Neural crest cell (in vitro differentiated cells): ENCODE measurements at regions not wholly inside any gene's neighbourhood (a gene's known extent, or its start where the extent isn't known, plus 50 kb on each side); places are given as distances from the start of the nearest gene placed in this dataset.

Experiments used
- DNase-seq: peaks from one replicate; pipeline ENCODE4 v3.0.0; 2021; ENCODE audit warnings: low read depth, mixed read lengths, low spot score
- H3K27ac Mint-ChIP-seq: one replicate; pipeline ENCODE4 v1.8.0; 2021; ENCODE audit warnings: mild to moderate bottlenecking, mixed read lengths; ENCODE audit not compliant: unreplicated experiment
- H3K27me3 Mint-ChIP-seq: 2 replicates; pipeline ENCODE4 v1.8.0; 2021; ENCODE audit warnings: low read depth, mild to moderate bottlenecking, mixed read lengths
- H3K36me3 Mint-ChIP-seq: 2 replicates; pipeline ENCODE4 v1.8.0; 2021; ENCODE audit warnings: low read depth, mild to moderate bottlenecking, mixed read lengths
- H3K4me1 Mint-ChIP-seq: 2 replicates; pipeline ENCODE4 v1.8.0; 2021; ENCODE audit warnings: mixed read lengths
- H3K4me3 Mint-ChIP-seq: one replicate; pipeline ENCODE4 v1.8.0; 2021; ENCODE audit warnings: mild to moderate bottlenecking, mixed read lengths
- H3K9me3 Mint-ChIP-seq: 2 replicates; pipeline ENCODE4 v1.8.0; 2021; ENCODE audit warnings: mixed read lengths
- CTCF ChIP-seq: fragments of 200-600 bp; sonication (generic); conservative IDR thresholded peaks from 2 replicates; pipeline ENCODE4 v1.5.0; 2021; ENCODE audit warnings: antibody characterized with exemption, mild to moderate bottlenecking

DNA sequence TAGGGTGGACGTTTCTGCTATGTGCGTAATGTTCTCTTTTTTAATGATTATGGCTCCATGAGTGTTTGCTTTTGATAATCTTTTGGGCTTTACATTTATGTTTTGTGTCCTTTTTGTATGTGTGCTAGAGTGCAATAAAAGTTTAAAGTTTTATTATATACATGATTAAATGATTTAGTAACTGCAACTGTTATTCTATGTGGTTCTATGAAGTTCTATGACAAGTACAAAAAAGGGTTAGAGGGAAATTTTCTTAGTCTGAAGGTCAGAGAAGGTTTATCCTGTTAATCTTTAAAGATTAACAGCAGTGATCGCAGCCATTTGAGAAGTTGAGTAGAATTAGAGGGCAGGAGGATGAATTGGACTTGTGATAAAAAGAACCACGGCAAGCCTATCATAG lies 386.4 kb upstream of the CHRM3 start:
- H3K4me1 Mint-ChIP-seq = no peaks in the 10 kb centered on the region
- H3K27ac Mint-ChIP-seq = no peak overlapping the region
- no peaks in the 10 kb centered on the region for H3K27me3 Mint-ChIP-seq
- H3K4me3 Mint-ChIP-seq = no peak overlapping the region
- peaks cover 2% of the 10 kb centered on the region for H3K9me3 Mint-ChIP-seq
- no peaks in the 10 kb centered on the region for H3K36me3 Mint-ChIP-seq
- DNase-seq = no peak
- TF ChIP-seq CTCF = no peak

DNA sequence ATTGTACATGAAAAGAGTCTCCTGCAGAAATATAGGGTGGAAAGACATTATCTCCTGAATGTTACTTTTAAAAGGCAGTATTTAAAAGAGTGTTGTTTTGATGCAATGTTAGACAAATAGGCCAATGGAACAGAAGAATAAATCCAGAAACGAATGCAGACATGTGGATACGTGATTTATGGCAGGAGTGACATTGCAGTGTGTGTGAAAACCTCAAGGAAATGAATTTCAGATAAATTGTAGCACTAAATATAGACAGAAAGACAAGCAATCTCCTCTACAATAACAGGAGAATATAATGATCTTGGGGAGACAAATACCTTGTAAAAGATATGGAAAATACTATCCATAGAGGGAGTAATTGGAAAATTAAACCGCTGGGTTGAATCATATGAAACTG lies 387.8 kb upstream of the CHRM3 start:
- Mint-ChIP-seq H3K4me1 (no peaks in the 10 kb centered on the region), H3K27ac (no peak overlapping the region), H3K36me3 (no peaks in the 10 kb centered on the region), H3K27me3 (no peaks in the 10 kb centered on the region), H3K9me3 (peaks cover 2% of the 10 kb centered on the region), H3K4me3 (no peak overlapping the region)
- no peak for DNase-seq
- no peak for TF ChIP-seq CTCF

GRCh38 chr1:238991765-238992495 lies 394.4 kb upstream of the CHRM3 start:
- H3K4me3 Mint-ChIP-seq = no peak overlapping the region
- no peaks in the 10 kb centered on the region for H3K27me3 Mint-ChIP-seq
- no peak for TF ChIP-seq CTCF
- DNase-seq = no peak
- no peaks in the 10 kb centered on the region for H3K36me3 Mint-ChIP-seq
- H3K9me3 Mint-ChIP-seq = peaks cover 3% of the 10 kb centered on the region
- no peaks in the 10 kb centered on the region for H3K4me1 Mint-ChIP-seq
- H3K27ac Mint-ChIP-seq = no peak overlapping the region

DNA sequence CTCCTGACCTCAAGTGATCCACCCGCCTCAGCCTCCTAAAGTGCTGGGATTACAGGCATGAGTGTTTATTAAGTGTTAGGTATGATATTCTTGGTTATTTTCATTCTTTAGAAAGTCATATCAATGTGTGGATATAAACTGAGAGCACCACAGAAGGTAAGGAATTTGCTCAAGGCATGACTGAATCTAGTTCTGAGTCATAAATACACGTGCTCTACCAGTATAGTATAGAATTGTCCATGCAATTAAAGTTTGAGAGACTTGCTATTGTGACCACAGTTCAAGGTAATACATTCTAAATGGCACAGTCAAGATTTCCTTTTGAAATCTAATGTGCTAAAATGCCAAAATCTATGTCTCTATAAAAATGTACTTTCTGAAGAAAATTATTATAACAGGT lies 401.1 kb upstream of the CHRM3 start:
- H3K27ac Mint-ChIP-seq = no peak overlapping the region
- DNase-seq = no peak
- peaks cover 3% of the 10 kb centered on the region for H3K9me3 Mint-ChIP-seq
- no peaks in the 10 kb centered on the region for H3K36me3 Mint-ChIP-seq
- H3K4me3 Mint-ChIP-seq = no peak overlapping the region
- no peaks in the 10 kb centered on the region for H3K27me3 Mint-ChIP-seq
- no peaks in the 10 kb centered on the region for H3K4me1 Mint-ChIP-seq
- no peak for TF ChIP-seq CTCF

DNA sequence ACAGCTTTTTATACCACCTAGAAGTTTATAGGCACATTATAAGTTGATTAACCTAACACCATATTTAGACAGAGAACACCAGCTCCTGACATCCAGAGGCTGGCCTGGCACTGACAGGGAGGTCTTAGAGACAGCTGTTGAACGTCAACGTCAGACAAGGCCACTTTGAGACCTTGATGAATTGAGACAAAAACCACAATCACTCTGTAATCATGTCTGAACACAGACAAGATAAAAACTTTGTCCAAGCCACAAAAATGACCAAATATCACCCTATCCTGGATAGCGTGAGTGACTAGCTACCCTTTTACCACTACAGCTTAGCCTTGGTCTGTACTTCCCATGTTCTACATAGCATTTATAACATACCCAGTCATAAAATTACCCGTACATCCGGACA lies 403.6 kb upstream of the CHRM3 start:
- TF ChIP-seq CTCF = no peak
- Mint-ChIP-seq H3K9me3 (no peaks in the 10 kb centered on the region), H3K27ac (no peak overlapping the region), H3K4me1 (no peaks in the 10 kb centered on the region), H3K36me3 (no peaks in the 10 kb centered on the region), H3K4me3 (no peak overlapping the region), H3K27me3 (no peaks in the 10 kb centered on the region)
- DNase-seq = no peak
